ENCODE measurements at regions not wholly inside any gene's neighbourhood (a gene's known extent, or its start where the extent isn't known, plus 50 kb on each side); places are given as distances from the start of the nearest gene placed in this dataset.

GRCh38 chr13:33763021-33763420, 54.9 kb upstream of the RFC3 start:
- DNase-seq: no peak

- DNase-seq: no peak
Observed at GRCh38 chr13:33764716-33765115, 53.2 kb upstream of the RFC3 start.

- DNase-seq: no peak
Observed at GRCh38 chr13:33766329-33767123, 51.4 kb upstream of the RFC3 start.

- no peak for DNase-seq
Observed at GRCh38 chr13:33767140-33767539, 50.8 kb upstream of the RFC3 start.
